HEK293 (cell line): ENCODE measurements at regions not wholly inside any gene's neighbourhood (a gene's known extent, or its start where the extent isn't known, plus 50 kb on each side); places are given as distances from the start of the nearest gene placed in this dataset.

ENCODE experiments used
- CTCF ChIA-PET: fragments of 350-600 bp; formaldehyde crosslinking; extraction: SDS; loops from one replicate; lab custom pipeline; 2021; ENCODE audit warnings: antibody characterized with exemption; lab: Yijun Ruan, JAX
- POLR2A ChIA-PET: fragments of 300-600 bp; formaldehyde crosslinking; extraction: SDS; loops from one replicate; lab custom pipeline; 2020; ENCODE audit warnings: antibody characterized with exemption, inconsistent platforms; lab: Yijun Ruan, JAX
- H3K27ac ChIP-seq: fragments of 200-500 bp; sonication (Bioruptor generic); 2 replicates; pipeline ENCODE4 v1.5.1; 2014; ENCODE audit warnings: low read depth, low read length, control low read depth, inconsistent platforms; ENCODE audit errors: extremely low read depth
- H3K36me3 ChIP-seq, 2 experiments: fragments of 200-500 bp in 1 of 2; sonication (Bioruptor generic) in 1 of 2; 1 replicate in 1 of 2; 2 replicates in 1 of 2; pipeline ENCODE4 v1.5.1; 2014 to 2017; ENCODE audit warnings: inconsistent platforms in 2 of 2, low read length in 2 of 2; ENCODE audit not compliant: control insufficient read depth in 2 of 2, insufficient read depth in 1 of 2
- H3K4me1 ChIP-seq: fragments of 200-500 bp; sonication (Bioruptor generic); 2 replicates; pipeline ENCODE4 v1.5.1; 2014; ENCODE audit warnings: mild to moderate bottlenecking, low read length, inconsistent platforms; ENCODE audit not compliant: control insufficient read depth, insufficient read depth
- H3K4me3 ChIP-seq: 2 replicates; pipeline ENCODE4 v1.5.1; 2011; ENCODE audit warnings: low read depth, mild to moderate bottlenecking, control low read depth, low read length, moderate library complexity
- H3K9me3 ChIP-seq: fragments of 200-500 bp; sonication (Bioruptor generic); 2 replicates; pipeline ENCODE4 v1.5.1; 2014; ENCODE audit warnings: low read depth, low read length, inconsistent platforms; ENCODE audit not compliant: control insufficient read depth, insufficient read depth
- MEIS1 ChIP-seq: sonication (generic); formaldehyde crosslinking; IDR thresholded peaks from 2 replicates; pipeline ENCODE4 v1.8.1; 2022; ENCODE audit warnings: missing genetic modification reagents, mild to moderate bottlenecking, borderline replicate concordance
- OSR2 ChIP-seq: fragments of 450-650 bp; formaldehyde crosslinking; IDR thresholded peaks from 2 replicates; pipeline ENCODE4 v1.5.1; 2016; ENCODE audit warnings: missing biosample characterization, missing genetic modification characterization
- SP2 ChIP-seq: fragments of 450-650 bp; formaldehyde crosslinking; IDR thresholded peaks from 2 replicates; pipeline ENCODE4 v1.5.1; 2016; ENCODE audit warnings: missing biosample characterization, missing genetic modification characterization
- WT1 ChIP-seq: fragments of 450-650 bp; formaldehyde crosslinking; IDR thresholded peaks from 2 replicates; pipeline ENCODE4 v1.5.1; 2016; ENCODE audit warnings: missing biosample characterization, missing genetic modification characterization
- ZNF121 ChIP-seq: fragments of 450-650 bp; formaldehyde crosslinking; IDR thresholded peaks from 2 replicates; pipeline ENCODE4 v1.5.1; 2016; ENCODE audit warnings: missing biosample characterization, missing genetic modification characterization
- ZNF350 ChIP-seq: fragments of 450-650 bp; formaldehyde crosslinking; IDR thresholded peaks from 2 replicates; pipeline ENCODE4 v1.5.0; 2017; ENCODE audit warnings: missing biosample characterization, mild to moderate bottlenecking, missing genetic modification characterization
- ZNF354C ChIP-seq: fragments of 450-650 bp; formaldehyde crosslinking; IDR thresholded peaks from 2 replicates; pipeline ENCODE4 v1.5.1; 2016; ENCODE audit warnings: missing biosample characterization, missing genetic modification characterization, low read depth, borderline replicate concordance
- ZNF391 ChIP-seq: fragments of 450-650 bp; formaldehyde crosslinking; IDR thresholded peaks from 2 replicates; pipeline ENCODE4 v1.5.1; 2016; ENCODE audit warnings: low read depth, missing biosample characterization, missing genetic modification characterization, borderline replicate concordance
- ZNF510 ChIP-seq: fragments of 450-650 bp; formaldehyde crosslinking; IDR thresholded peaks from 2 replicates; pipeline ENCODE4 v1.5.1; 2018; ENCODE audit warnings: mild to moderate bottlenecking, missing genetic modification characterization, missing biosample characterization; ENCODE audit not compliant: insufficient replicate concordance
- ZNF521 ChIP-seq: fragments of 450-650 bp; formaldehyde crosslinking; IDR thresholded peaks from 2 replicates; pipeline ENCODE4 v1.5.1; 2017; ENCODE audit warnings: missing biosample characterization, mild to moderate bottlenecking, missing genetic modification characterization
- ZNF624 ChIP-seq: fragments of 450-650 bp; formaldehyde crosslinking; IDR thresholded peaks from 2 replicates; pipeline ENCODE4 v1.5.1; 2017; ENCODE audit warnings: missing biosample characterization, missing genetic modification characterization
- ZNF629 ChIP-seq: fragments of 450-650 bp; formaldehyde crosslinking; IDR thresholded peaks from 2 replicates; pipeline ENCODE4 v1.5.1; 2017; ENCODE audit warnings: missing biosample characterization, missing genetic modification characterization
- ZNF776 ChIP-seq: fragments of 450-650 bp; formaldehyde crosslinking; IDR thresholded peaks from 2 replicates; pipeline ENCODE4 v1.5.0; 2017; ENCODE audit warnings: missing biosample characterization, missing genetic modification characterization, borderline replicate concordance
- ZNF837 ChIP-seq: fragments of 450-650 bp; formaldehyde crosslinking; IDR thresholded peaks from 2 replicates; pipeline ENCODE4 v1.5.1; 2016; ENCODE audit warnings: missing biosample characterization, missing genetic modification characterization
- TF ChIP-seq, protein P1 (sequence below): fragments of 450-650 bp; formaldehyde crosslinking; IDR thresholded peaks from 2 replicates; pipeline ENCODE4 v1.5.1; 2017; ENCODE audit warnings: missing biosample characterization, missing genetic modification characterization
- TF ChIP-seq, protein P2 (sequence below): fragments of 450-650 bp; formaldehyde crosslinking; IDR thresholded peaks from 2 replicates; pipeline ENCODE4 v1.5.1; 2016; ENCODE audit warnings: missing biosample characterization, missing genetic modification characterization, borderline replicate concordance
- TF ChIP-seq, protein P3 (sequence below): fragments of 450-650 bp; formaldehyde crosslinking; IDR thresholded peaks from 2 replicates; pipeline ENCODE4 v1.5.1; 2016; ENCODE audit warnings: missing biosample characterization, missing genetic modification characterization

DNA sequence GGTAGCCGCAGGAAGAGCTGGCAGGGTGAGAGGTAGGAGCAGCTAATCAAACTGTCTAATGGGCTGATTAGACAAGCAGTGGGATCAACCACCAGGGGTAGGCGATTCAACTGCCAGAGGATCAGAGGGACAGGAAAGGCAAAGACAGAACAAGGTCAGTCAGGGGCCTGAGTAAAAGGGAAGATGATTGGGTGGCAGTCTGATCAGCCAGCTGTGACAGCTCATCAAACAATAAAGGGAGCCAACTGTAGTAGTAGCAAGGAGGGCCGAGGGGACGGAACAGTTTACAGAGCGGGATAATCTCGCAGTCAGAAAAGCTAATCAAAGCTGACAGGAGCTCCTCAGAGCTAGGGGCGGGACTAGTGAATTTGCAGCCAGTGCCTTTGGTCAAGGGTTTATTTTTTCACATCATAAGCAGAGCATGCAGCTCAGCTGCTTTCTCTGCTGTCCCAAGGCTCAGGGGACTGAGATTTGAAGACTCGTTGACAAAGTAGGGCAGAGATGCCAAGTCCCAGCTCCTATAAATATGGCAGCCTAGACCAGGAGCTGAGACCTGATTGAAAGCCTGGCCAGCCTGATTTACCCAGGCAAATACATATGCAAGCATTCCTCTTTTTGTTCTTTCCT lies 418.2 kb downstream of the GABRG2 start:
- no peak overlapping the region for H3K27ac ChIP-seq
- CTCF ChIA-PET, result no interaction called here
- TF ChIP-seq, protein P1, sequence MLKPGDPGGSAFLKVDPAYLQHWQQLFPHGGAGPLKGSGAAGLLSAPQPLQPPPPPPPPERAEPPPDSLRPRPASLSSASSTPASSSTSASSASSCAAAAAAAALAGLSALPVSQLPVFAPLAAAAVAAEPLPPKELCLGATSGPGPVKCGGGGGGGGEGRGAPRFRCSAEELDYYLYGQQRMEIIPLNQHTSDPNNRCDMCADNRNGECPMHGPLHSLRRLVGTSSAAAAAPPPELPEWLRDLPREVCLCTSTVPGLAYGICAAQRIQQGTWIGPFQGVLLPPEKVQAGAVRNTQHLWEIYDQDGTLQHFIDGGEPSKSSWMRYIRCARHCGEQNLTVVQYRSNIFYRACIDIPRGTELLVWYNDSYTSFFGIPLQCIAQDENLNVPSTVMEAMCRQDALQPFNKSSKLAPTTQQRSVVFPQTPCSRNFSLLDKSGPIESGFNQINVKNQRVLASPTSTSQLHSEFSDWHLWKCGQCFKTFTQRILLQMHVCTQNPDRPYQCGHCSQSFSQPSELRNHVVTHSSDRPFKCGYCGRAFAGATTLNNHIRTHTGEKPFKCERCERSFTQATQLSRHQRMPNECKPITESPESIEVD, result no peak
- TF ChIP-seq MEIS1 (CRISPR knock-in tag), result no peak
- TF ChIP-seq ZNF776 (tag by site-specific recombination), result no peak
- no peak for TF ChIP-seq ZNF350 (tag by site-specific recombination)
- no peak for TF ChIP-seq ZNF121 (tag by site-specific recombination)
- no peak for TF ChIP-seq WT1 (tag by site-specific recombination)
- no peak for TF ChIP-seq ZNF624 (tag by site-specific recombination)
- TF ChIP-seq ZNF521, result no peak
- TF ChIP-seq, protein P2, sequence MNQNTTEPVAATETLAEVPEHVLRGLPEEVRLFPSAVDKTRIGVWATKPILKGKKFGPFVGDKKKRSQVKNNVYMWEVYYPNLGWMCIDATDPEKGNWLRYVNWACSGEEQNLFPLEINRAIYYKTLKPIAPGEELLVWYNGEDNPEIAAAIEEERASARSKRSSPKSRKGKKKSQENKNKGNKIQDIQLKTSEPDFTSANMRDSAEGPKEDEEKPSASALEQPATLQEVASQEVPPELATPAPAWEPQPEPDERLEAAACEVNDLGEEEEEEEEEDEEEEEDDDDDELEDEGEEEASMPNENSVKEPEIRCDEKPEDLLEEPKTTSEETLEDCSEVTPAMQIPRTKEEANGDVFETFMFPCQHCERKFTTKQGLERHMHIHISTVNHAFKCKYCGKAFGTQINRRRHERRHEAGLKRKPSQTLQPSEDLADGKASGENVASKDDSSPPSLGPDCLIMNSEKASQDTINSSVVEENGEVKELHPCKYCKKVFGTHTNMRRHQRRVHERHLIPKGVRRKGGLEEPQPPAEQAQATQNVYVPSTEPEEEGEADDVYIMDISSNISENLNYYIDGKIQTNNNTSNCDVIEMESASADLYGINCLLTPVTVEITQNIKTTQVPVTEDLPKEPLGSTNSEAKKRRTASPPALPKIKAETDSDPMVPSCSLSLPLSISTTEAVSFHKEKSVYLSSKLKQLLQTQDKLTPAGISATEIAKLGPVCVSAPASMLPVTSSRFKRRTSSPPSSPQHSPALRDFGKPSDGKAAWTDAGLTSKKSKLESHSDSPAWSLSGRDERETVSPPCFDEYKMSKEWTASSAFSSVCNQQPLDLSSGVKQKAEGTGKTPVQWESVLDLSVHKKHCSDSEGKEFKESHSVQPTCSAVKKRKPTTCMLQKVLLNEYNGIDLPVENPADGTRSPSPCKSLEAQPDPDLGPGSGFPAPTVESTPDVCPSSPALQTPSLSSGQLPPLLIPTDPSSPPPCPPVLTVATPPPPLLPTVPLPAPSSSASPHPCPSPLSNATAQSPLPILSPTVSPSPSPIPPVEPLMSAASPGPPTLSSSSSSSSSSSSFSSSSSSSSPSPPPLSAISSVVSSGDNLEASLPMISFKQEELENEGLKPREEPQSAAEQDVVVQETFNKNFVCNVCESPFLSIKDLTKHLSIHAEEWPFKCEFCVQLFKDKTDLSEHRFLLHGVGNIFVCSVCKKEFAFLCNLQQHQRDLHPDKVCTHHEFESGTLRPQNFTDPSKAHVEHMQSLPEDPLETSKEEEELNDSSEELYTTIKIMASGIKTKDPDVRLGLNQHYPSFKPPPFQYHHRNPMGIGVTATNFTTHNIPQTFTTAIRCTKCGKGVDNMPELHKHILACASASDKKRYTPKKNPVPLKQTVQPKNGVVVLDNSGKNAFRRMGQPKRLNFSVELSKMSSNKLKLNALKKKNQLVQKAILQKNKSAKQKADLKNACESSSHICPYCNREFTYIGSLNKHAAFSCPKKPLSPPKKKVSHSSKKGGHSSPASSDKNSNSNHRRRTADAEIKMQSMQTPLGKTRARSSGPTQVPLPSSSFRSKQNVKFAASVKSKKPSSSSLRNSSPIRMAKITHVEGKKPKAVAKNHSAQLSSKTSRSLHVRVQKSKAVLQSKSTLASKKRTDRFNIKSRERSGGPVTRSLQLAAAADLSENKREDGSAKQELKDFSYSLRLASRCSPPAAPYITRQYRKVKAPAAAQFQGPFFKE (tag by site-specific recombination), result no peak
- no peak for TF ChIP-seq ZNF391
- no peak for TF ChIP-seq ZNF837 (tag by site-specific recombination)
- no peak for TF ChIP-seq OSR2 (tag by site-specific recombination)
- TF ChIP-seq ZNF510 (tag by site-specific recombination), result no peak
- TF ChIP-seq SP2 (tag by site-specific recombination), result no peak
- TF ChIP-seq ZNF629 (tag by site-specific recombination), result no peak
- TF ChIP-seq ZNF354C (tag by site-specific recombination), result no peak
- TF ChIP-seq, protein P3, sequence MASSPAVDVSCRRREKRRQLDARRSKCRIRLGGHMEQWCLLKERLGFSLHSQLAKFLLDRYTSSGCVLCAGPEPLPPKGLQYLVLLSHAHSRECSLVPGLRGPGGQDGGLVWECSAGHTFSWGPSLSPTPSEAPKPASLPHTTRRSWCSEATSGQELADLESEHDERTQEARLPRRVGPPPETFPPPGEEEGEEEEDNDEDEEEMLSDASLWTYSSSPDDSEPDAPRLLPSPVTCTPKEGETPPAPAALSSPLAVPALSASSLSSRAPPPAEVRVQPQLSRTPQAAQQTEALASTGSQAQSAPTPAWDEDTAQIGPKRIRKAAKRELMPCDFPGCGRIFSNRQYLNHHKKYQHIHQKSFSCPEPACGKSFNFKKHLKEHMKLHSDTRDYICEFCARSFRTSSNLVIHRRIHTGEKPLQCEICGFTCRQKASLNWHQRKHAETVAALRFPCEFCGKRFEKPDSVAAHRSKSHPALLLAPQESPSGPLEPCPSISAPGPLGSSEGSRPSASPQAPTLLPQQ, result no peak
- H3K4me3 ChIP-seq, result no peak overlapping the region
- no peaks in the 10 kb centered on the region for H3K9me3 ChIP-seq
- H3K36me3 ChIP-seq, result no peaks in the 10 kb centered on the region
- POLR2A ChIA-PET, result no interaction called here
- H3K4me1 ChIP-seq, result no peaks in the 10 kb centered on the region
